Activated CD4-positive, alpha-beta T cell treated with anti-CD3 and anti-CD28 coated beads for 24 hours (primary cell): ENCODE measurements at regions not wholly inside any gene's neighbourhood (a gene's known extent, or its start where the extent isn't known, plus 50 kb on each side); places are given as distances from the start of the nearest gene placed in this dataset.

ENCODE experiments used
- DNase-seq, 2 donors: peaks; one replicate each; pipeline ENCODE4 v3.0.0-alpha.2; 2020; ENCODE audit warnings: low read depth in 2 of 2

DNA sequence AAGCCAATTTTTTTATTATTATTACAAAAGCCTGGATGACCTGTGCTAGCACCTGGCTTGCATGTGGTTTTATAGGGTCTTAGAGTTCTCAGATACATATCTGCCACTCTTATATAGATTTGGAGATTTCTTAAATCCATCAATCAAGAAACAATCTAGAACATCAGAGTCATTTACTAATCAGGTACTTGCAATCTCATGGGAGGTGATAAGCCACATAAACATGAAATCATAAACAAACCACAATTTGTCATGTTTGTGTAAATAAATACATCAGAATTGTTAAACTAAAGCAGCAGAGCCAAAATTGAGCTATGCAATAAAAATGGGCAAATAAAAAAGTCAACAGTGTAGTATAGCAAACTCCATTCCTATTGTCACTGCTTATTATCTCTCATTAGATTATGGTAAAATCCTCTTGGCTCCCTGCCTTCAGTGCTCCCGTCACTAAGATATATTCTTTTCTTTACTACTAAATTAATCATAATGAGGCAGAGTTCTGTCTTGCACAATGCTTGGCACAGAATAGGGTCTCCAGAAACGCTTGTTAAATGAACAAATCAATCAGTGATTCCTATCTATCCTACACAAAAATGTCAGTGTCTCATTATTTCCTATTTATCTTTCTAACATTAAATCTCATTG is 108.7 kb upstream of the TTC29 start:
- DNase-seq: no peak

DNA sequence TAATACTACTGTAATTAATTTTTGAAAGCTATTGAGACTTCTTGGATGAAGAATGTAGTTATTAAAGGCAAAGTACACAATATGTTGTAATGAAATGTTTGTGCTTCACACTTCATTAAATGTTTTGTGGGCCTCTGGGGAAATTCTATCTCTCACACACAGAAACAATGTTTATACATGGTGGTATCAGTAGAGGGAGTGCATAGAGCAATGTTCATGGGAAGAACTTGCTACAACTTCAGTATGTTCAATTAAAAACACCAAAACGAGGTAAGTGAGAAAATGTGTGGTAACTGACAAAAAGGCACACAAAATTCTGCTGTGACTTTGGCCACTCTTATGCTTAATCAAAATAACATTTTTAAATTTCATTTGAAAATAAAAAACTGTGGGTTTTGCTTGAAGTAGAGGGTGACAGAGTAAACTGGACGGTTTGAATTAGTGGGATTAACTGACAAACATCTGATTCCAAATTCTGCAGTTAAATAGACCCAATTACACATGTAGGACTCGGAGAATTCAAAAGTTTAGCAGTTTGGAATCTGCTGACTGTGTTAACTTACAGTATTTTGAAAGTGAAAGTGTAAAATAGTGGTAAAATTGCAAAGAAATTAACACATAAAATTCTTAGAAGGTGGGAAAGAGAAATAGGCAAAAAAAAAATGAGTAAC is 111.4 kb upstream of the TTC29 start:
- DNase-seq: no peak

DNA sequence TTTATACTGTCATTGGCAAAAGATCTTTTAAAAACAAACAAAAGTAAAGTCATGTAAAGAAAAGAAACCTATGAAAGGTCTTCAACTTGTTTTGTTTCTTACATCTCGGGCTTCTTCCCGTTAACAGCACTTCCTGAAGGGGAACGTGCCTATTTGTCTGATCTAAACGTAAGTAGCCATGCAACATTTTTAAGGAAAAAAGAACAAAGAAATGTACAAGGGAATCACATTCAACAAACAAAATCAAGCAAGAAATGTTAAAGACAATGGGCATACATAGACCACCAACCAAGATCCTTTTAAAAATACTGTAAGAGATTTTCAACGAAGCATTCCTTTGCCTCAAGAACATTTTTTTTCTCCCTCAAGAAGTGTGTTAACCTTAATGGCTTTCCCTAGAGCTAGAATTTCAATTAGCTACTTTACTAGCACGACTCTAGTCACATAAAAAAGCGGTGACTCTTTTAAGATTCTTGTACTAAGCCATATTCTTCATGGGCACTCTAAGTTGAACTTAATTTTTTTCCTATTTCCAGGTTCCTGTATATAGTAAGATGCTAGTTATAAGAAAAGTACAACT is 112.0 kb upstream of the TTC29 start:
- DNase-seq: no peak

DNA sequence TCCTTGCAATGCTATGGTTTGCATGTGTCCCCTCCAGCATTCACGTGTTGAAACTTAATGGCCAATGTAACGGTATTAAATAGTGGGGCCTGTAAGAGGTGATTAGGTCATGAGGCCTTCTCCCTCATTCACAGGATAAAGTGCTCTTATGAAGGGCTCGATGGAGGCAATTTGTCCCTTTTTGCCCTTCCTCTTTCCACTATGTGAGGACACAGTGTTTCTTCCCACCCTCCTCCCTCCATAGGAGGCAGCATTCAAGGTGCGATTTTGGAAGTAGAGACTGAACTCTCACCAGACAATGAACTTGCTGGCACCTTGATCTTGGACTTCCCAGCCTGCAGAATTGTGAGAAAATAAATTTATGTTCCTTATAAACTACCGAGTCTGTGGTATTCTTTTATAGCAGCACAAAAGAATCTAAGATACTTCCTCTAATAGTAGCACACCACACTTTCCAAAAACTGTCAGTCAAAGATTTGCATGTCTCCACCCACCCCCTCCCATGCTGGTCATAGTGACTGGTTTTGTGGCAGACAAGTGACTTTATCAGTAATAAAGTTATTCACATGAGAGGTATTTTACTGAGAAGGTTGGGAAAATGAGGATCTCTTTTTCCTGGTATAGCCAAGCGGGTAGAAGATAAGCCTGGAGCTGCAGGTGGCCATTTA is 113.5 kb upstream of the TTC29 start:
- no peak for DNase-seq

DNA sequence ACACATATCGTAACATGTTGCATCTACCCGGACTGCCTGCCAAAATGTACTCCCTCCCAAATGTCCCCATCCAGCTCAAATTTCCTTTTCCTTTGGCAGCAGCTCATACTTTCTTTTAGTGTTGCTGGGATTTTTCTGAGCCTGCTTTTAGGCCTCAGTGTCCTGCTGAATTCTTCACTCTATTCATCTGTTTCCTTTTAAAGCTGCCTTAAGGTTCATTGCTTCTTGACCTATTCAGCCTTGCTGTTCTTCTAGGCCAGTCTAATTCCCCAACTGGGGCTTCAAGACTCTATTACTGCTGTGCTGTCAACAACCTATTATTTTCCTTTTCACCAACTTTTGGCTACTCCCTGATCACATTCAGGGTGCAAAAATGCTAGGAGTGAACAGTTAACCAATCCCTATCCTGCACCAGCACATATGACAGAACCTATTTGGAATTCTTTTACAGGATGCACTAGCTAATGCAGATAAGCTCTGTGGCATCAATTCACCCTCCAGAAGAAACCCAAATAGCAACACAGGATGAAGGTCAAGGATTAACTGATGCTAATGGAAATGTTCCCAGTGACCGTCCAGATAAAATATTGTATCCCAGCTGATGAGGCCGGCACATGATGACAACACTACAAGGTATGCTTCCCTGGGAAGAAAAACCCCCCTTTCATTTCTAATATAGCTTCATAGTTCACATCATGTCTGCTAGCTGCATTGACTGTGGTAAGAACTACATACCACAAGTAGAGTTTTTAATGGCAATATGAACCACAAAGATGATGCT is 114.7 kb upstream of the TTC29 start:
- DNase-seq: no peak

DNA sequence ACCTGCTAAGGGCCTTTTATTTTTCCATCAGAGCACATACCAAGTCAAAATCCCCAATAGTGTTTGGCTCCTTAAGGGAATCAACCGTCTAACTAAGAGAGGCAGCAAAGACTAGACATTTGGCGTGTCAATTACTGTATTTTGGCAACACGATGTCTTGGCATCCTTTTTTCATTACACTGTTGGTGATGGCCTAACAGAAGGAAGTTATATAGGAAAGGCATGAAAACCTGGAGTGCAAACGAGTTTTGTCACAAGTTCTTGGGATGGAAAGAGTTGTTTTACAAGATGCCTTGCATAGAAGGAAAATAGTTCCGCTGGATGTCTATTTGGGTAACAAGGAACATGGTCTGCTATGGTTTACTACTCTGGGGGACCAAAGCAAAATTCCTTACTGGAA is 119.2 kb upstream of the TTC29 start:
- DNase-seq: no peak

DNA sequence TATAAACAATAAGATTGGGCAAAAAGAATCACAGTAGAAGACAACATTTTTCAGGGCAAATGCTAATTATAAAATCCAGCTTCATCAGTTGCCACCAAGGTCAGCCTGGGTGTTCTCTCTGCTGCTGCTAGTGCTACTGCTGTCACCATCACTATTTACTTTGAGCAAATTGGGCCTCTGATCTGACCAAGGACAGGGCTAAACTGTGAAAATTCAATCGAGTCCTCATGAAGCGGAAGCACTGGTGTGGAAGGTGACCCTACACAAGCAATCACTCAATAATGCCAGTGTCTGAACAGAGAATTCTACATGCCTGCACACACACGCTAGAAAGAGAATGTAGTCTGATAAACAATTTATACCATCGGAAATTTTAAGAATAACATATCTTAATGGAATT is 122.9 kb upstream of the TTC29 start:
- no peak for DNase-seq

DNA sequence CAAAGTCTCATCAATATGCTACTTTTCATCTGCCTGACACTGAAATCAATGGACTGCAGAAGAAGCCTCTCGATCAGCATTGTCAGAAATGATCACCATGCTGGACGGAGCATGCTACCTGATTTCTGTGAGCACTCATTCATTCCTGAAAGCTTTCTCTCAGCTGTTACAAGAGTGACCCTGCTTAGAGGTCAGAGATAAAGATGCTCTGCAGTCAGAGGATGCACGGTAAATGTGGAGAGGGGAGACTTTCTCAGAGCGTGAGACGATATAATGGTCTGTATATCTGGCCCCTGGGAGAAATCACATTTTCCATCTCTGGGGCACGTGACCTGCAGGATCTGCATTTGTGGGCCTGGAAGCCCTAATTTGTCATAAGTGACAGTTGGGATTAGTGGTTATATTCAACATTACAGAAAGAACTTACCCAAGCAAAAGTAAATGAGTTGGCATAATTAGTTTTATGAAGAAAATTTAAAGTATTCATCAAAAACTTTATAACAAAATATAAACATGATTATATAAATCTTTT is 125.6 kb upstream of the TTC29 start:
- no peak for DNase-seq

DNA sequence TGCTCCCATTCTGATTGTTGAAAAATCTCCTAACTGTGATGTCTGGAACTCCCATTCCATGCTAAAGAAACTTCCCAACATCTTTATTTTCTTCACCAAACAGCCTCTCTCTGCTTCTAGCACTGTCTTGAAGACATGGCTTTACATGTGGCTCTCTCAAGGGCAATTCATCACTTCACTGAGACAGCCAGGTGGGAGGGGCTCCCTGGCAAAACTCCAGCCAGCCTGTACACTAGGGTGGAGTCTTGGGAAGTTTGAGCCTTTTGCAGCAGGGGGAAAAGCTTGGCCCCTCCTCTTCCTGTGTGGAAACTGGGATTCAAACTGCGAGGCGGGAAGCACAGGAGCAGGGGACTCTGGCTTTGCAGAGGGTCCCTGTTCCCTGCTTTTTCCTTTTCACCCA is 130.5 kb upstream of the TTC29 start:
- DNase-seq: no peak

DNA sequence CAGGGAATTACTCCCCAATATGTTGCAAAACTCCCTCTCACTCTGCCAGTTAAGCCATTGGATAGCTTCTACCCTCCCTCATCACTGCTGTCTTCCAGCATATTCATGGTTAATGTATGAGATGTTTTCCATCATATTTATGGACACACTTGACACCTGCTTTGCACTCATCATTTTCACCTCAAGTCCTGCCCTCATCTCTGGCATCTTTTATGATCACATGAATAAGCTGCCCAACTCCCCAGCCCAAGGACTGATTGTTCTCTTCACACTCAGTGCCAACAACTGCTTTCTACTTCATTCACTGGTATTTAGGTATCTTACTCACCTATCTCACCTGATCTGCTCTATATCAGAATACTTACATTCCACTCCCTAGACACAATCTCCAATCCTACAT is 131.1 kb upstream of the TTC29 start:
- no peak for DNase-seq

DNA sequence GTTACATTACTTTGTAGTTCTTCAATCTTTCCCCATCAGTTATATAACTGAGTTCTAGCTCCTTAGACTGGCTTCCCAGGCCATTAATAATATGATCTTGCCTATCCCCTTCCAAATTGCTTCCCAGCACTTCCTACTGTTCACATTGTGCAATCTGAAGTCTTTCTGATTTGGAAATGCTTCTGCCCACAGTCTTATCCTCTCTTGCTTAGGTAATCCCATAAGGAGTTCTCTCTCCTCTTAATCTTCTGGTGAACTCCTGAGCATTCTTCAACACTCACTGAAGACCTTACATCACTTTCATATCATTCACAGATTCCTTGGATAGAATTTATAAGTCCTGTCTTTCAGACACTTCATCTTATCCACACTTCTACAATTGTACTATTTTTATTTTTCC is 132.7 kb upstream of the TTC29 start:
- DNase-seq: no peak

DNA sequence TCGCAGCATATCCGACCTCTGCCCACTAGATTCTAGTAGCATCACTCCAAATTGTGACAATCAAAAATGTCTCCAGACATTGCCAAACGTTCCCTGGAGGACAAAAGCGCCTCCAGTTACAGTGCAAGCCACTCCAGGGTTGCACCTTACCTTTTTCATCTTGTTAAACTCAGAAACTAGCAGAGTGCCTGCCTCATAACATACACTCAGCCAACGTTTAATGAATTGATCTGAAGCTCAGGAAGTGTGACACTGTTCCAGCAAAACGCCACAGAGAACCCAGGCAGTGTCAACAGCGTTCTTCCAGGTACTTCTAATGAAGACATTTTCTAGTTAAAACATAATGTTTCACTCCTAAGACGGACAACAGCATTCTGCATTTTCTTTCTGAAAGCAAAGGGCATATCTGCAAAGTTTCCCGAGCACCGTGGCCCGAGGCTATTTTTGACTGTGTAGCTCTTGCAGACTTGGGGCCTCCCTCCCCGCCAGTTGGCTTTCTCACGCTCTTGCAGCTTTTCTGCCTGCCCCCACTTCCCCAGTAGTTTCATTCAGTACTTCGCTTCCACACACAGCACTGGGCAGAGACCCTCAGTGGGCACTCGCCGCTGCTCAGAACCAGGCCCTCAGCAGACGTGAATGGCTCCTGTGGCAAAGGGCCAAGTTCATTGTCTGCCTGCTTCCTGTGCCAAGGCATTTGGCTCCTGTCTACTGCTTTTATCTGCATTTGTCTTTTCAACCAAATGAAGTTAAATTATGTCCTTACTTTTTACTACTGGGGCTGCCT is 133.4 kb upstream of the TTC29 start:
- no peak for DNase-seq

DNA sequence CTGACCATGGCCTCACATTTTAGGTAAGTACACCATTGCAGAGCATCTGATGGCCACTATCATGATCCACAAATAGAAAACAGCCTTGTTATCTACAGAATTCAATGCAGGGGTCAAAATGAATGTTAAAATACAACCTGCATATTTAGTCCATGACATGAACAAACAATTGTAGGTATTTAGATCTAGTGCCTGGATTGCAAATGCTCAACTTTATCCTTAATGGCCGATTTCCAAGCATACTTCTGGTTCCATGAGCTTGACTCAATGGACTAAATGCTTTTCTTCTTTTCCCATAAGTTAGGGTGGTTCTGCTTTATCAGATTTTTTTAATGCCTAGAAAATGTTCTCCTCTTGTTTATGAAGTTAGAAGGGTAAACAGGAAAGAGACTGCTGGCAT is 139.2 kb upstream of the TTC29 start:
- no peak for DNase-seq

DNA sequence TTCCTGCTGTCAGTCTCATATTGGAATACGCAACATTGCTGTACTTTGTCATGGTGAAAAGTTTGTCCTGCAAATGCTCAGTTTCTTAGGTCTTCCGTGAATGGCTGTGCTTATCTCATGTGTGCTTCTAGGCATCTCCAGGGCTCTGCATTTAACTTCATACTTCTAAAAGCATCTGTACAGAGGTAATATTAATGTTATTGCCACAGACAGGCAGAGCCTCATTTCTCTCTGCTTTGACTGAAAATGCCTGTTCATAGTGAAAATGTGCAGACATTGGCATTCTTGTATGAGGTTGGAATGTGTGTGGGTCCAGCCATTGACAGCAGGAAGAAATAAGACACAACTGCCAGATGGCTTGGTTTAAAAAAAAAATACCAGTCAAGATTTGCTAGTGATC is 140.1 kb upstream of the TTC29 start:
- no peak for DNase-seq

DNA sequence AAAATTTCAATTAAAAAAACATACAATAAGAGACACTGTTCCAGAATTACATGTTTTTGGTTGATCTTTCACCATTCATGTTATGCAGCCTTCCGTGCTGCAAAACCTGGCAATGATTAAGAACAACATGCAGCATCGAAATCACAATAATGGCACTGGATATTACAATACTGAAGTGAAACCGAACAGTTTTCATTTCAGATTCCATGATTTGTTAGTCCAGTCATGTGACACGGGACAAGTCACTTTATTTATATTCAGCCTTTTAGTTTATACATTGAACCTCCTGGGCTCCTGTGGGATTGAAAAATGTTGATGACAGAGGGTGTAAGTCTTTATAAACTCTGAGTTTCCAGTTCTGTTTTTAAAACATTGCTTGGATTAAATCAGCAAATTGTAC is 142.5 kb upstream of the TTC29 start:
- no peak for DNase-seq

DNA sequence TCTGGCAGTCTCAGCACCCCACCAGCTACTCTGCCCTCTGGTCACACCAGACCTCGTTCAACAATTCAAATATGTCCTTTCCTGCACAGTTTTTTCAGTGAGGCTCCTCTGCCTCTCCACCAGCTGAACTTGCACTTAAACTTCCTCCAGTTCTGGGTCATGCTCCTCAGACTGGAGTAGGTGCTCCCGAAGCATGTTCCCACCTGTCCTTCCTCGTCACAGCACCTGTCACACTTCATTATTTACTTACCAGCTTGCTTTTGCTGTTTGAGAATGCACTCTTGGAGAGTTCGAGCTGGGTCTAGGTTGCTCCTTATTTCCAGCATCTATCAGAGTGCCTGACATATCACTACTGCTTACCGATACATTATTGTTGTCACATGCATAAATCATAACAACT is 144.8 kb upstream of the TTC29 start:
- DNase-seq: no peak

DNA sequence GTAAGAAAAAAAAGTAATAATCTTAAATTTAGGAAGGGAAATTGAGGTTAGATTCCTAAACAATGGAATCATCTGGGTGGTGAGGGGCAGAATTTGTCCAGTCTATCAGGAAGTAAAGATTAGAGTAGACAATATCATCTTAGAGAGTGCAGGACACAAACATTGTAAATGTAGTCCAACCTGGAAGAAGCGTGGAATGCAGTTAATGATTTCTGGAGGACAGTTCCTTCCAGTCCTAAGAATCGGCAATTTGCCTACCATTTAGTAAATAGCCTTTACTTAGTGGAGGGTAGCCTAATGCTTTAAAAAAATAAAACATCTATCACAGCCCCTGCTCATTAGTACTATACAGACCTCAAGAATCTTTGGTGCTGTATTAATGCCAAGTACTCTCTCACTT is 147.5 kb upstream of the TTC29 start:
- DNase-seq: no peak

DNA sequence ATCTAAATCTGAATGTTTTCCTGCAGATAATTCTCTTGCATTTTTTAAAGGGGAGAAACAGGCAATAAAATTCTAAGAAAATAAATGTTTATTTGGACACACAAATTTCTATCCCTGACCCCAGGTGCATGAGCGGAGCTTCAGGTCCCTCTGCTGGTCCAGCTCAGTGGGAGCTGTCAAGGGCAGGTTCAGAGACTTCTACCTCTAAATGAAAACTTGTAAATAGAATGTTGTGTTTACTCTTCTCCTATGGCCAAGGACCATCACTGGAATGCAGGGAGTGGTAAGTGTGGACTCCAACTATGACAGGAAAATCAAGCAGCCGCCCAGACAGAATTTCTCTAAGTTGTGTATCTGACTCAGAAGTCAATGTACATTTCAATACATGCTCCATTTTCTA is 148.6 kb upstream of the TTC29 start:
- DNase-seq: no peak

DNA sequence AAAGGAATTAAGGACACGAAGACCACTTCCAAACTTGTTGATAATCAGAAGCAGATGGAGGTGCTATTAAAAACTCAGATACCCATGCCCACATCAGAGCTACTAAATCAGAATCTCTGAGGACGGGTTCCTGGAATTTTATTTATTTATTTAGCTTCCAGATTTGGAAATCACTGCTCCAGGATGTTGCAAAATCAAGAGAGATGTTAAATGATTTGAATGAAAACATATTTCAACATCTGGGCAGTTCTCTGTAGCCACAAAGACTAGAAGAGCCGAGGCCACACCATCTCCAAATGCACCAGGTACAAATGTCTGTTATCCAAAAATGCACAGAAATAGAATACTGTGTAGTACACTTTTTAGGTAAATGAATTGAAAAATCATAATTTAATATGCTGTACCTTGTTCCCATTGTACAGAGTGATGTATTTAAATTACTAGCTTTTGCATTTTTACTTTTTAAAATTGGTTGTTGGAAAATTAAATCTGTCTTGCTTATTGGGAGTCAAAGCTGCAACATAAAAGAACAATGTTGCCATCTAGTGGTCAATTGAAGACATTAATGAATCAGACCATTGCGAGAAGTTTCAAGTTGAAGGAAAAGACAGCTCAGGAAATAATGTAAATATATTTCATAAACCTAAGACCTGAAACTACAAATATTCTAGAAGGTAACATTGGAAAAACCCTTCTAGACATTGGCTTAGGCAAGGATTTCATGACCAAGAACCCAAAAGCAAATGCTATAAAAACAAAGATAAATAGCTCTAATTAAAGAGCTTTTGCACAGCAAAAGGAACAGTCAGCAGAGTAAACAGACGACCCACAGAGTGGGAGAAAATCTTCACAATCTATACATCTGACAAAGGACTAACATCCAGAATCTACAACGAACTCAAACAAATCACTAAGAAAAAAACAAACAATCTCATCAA is 151.3 kb upstream of the TTC29 start:
- DNase-seq: no peak

DNA sequence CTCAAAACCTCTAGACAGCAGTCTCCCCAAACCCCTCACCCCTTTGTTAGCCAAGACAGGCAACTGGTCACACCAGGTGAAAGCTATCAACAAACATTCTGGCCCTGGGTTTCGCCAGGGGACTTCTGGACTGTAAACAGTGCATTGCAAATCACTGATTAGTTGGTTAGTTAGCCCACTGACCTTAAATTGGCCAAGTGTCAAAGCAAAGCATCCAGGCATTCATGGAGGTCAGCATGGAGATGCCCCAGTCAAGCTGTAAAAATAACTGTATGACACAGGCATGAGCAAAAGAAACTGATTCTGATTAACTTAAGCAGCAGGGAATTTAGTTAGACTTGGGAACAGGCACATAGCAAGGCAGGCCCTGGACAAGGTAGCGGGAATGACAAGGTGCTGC is 156.0 kb upstream of the TTC29 start:
- DNase-seq: no peak
